RWPE2 (cell line): ENCODE measurements at regions not wholly inside any gene's neighbourhood (a gene's known extent, or its start where the extent isn't known, plus 50 kb on each side); places are given as distances from the start of the nearest gene placed in this dataset.
"Not testable (repeated sequence)": the region's sequence is repeated elsewhere in the genome, so short reads cannot be mapped to it uniquely, and the experiment has no call there.

Source experiments
- ATAC-seq: fragments of 200-7000 bp; cut with Tn5 transposase; 3 replicates; pipeline ENCODE4 v1.9.1; 2021; ENCODE audit warnings: low read depth
- DNase-seq: peaks from one replicate; pipeline ENCODE4 v3.0.0-alpha.2; 2020; ENCODE audit warnings: low spot score
- H3K27ac ChIP-seq: fragments of 450-650 bp; 2 replicates; pipeline ENCODE4 v1.5.1; 2017; ENCODE audit warnings: mild to moderate bottlenecking; ENCODE audit not compliant: poor library complexity, severe bottlenecking
- H3K27me3 ChIP-seq: fragments of 250-450 bp; sonication (Bioruptor Pico); 2 replicates; pipeline ENCODE4 v1.5.1; 2021; ENCODE audit warnings: mild to moderate bottlenecking, moderate library complexity; ENCODE audit not compliant: insufficient read depth, poor library complexity, severe bottlenecking
- H3K36me3 ChIP-seq: fragments of 250-450 bp; sonication (Bioruptor Pico); 2 replicates; pipeline ENCODE4 v1.5.1; 2020; ENCODE audit warnings: low read depth, mild to moderate bottlenecking, moderate library complexity
- H3K4me1 ChIP-seq: fragments of 250-450 bp; sonication (Bioruptor Pico); 2 replicates; pipeline ENCODE4 v1.5.1; 2021; ENCODE audit warnings: mild to moderate bottlenecking, moderate library complexity; ENCODE audit not compliant: insufficient read depth, poor library complexity, severe bottlenecking
- H3K4me3 ChIP-seq: fragments of 250-450 bp; sonication (Bioruptor Pico); 2 replicates; pipeline ENCODE4 v1.5.1; 2021; ENCODE audit warnings: mild to moderate bottlenecking, moderate library complexity; ENCODE audit not compliant: severe bottlenecking
- H3K9me3 ChIP-seq: fragments of 250-450 bp; sonication (Bioruptor Pico); 2 replicates; pipeline ENCODE4 v1.5.1; 2021; ENCODE audit warnings: mild to moderate bottlenecking, moderate library complexity; ENCODE audit not compliant: severe bottlenecking
- TF ChIP-seq, protein P1 (sequence below): fragments of 450-650 bp; IDR thresholded peaks from one replicate; pipeline ENCODE4 v1.5.1; 2017; ENCODE audit warnings: mild to moderate bottlenecking, moderate library complexity; ENCODE audit not compliant: poor library complexity, severe bottlenecking

DNA sequence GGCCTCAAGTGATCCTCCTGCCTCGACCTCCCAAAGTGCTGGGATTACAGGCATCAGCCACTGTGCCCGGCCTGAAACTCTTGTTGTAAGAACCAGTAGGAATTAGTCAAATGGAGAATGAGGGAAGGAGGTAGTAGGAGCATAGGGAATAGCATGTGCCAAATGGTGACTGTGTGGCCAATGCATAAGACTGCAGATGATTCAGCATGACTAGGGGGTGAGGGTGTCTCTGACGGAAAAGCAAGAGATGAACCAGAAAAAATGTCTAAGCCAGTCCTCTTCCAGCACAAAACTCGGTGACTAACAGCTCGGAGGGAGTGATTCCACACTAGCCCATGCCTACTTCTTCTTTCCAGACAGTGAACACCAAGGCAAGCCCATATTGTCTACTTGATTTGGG is 58.2 kb upstream of the DUSP21 start:
- Histone ChIP-seq H3K27me3 (no peaks in the 10 kb centered on the region), H3K9me3 (no peaks in the 10 kb centered on the region), H3K36me3 (no peaks in the 10 kb centered on the region), H3K4me3 (no peak overlapping the region), H3K27ac (no peak overlapping the region), H3K4me1 (no peaks in the 10 kb centered on the region)
- DNase-seq (no peak), ATAC-seq (peak; percentile 61; the same call in 2 of the 3 replicates)
- TF ChIP-seq, protein P1, sequence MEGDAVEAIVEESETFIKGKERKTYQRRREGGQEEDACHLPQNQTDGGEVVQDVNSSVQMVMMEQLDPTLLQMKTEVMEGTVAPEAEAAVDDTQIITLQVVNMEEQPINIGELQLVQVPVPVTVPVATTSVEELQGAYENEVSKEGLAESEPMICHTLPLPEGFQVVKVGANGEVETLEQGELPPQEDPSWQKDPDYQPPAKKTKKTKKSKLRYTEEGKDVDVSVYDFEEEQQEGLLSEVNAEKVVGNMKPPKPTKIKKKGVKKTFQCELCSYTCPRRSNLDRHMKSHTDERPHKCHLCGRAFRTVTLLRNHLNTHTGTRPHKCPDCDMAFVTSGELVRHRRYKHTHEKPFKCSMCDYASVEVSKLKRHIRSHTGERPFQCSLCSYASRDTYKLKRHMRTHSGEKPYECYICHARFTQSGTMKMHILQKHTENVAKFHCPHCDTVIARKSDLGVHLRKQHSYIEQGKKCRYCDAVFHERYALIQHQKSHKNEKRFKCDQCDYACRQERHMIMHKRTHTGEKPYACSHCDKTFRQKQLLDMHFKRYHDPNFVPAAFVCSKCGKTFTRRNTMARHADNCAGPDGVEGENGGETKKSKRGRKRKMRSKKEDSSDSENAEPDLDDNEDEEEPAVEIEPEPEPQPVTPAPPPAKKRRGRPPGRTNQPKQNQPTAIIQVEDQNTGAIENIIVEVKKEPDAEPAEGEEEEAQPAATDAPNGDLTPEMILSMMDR = no peak

DNA sequence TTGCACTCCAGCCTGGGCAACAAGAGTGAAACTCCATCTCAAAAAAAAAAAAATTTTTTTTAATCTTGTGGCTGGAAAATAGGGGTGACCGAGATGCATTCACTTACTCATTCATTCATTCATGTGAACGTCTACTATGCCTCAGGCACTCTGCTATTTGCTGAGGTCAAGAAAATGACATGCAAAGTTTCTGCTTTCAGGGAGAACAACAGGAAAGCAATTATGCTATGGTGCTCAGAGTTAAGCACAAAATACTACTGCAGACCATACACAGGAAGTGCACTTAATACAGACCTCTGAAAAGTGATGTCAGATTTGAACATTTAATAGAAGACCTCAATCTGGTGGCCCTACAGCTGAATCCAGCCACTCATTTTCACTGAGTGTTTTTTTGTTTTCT is 59.6 kb upstream of the DUSP21 start:
- H3K4me3 ChIP-seq = no peak overlapping the region

DNA sequence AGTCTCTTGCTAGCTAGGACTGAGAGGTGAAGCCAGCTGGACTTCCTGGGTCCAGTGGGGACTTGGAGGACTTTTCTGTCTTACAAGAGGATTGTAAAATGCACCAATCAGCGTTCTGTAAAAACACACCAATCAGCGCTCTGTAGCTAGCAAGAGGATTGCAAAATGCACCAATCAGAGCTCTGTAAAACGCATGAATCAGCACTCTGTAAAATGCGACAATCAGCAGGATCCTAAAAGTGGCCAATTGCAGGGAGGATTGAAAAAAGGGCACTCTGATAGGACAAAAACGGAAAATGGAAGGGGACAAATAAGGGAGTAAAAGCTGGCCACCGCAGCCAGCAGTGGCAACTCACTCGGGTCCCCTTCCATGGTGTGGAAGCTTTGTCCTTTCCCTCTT is 65.6 kb upstream of the DUSP21 start:
- no peaks in the 10 kb centered on the region for H3K36me3 ChIP-seq
- no peaks in the 10 kb centered on the region for H3K27me3 ChIP-seq
- H3K27ac ChIP-seq = no peak overlapping the region
- H3K4me1 ChIP-seq = no peaks in the 10 kb centered on the region
- TF ChIP-seq, protein P1 = no peak
- no peak overlapping the region for H3K4me3 ChIP-seq
- ATAC-seq (no peak), DNase-seq (no peak)
- no peaks in the 10 kb centered on the region for H3K9me3 ChIP-seq

More for the DNA sequence above, 59.6 kb upstream of the DUSP21 start:
- no peaks in the 10 kb centered on the region for H3K27me3 ChIP-seq
- no peaks in the 10 kb centered on the region for H3K4me1 ChIP-seq
- DNase-seq (no peak), ATAC-seq (no peak)
- H3K9me3 ChIP-seq = no peaks in the 10 kb centered on the region
- TF ChIP-seq, protein P1 = no peak
- H3K27ac ChIP-seq = no peak overlapping the region
- H3K36me3 ChIP-seq = no peaks in the 10 kb centered on the region

DNA sequence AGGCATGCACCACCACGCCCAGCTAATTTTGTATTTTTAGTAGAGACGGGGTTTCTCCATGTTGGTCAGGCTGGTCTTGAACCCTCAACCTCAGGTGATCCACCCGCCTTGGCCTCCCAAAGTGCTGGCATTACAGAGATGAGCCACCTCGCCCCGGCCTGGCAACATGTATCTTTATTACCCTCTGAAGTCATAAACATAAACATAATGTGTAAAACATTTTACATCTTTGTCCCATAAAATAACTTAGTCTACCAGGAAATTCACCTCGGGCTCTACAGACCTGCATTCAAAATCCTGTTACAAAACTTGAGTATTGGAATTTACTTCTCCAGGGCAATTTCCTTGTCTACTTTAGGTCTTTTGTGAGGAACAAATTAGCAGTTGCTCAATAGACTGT is 68.1 kb upstream of the DUSP21 start:
- Histone ChIP-seq H3K27me3 (no peaks in the 10 kb centered on the region), H3K4me3 (no peak overlapping the region), H3K36me3 (no peaks in the 10 kb centered on the region), H3K4me1 (no peaks in the 10 kb centered on the region), H3K9me3 (no peaks in the 10 kb centered on the region), H3K27ac (no peak overlapping the region)
- no peak for DNase-seq
- ATAC-seq = no peak
- TF ChIP-seq, protein P1 = no peak

DNA sequence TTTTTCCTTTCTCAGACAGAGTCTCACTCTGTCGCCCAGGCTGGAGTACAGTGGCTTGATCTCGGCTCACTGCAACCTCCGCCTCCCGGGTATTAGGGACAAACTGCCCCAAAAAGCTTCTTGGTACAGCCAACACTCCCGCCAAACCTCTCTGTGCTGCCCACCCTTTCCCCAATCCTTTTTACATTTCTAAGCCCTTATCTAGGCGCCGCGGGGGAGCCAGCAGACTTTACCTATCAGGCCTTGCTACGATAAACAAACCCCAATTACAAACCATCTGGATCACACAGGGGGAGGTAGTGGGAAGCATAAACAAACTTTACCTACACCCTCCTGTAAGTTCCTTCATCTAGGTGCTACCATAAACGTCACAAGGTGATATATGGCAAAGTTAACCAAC is 69.8 kb upstream of the DUSP21 start:
- not testable (repeated sequence) for ATAC-seq, H3K27me3 ChIP-seq, H3K4me3 ChIP-seq, H3K27ac ChIP-seq, H3K36me3 ChIP-seq, DNase-seq, H3K4me1 ChIP-seq, H3K9me3 ChIP-seq
